ENCODE measurements at regions not wholly inside any gene's neighbourhood (a gene's known extent, or its start where the extent isn't known, plus 50 kb on each side); places are given as distances from the start of the nearest gene placed in this dataset.

DNA sequence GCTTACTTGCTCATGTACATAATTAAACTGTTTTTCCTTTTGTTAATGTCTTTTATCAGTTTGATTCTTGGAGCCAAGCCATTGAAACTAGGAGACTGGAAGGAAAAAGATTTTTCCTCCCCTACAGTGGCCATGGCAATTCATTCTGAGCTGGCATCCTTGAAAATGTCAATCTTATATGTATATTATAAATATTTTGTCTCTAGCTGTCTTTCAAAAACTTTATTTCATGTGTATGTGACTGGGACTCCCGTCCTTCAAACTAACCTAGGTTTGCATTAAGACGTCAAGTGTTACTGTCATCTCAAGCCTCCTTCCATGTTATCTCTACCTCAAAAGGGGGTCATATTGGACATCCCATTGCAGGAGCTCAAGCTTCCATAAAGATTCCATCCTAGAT, 280.4 kb downstream of the HRH4 start (continued):
- TF ChIP-seq ZNF416 (CRISPR knock-in tag; IDR thresholded peaks at IDR 0.05) (no peak), CREB1 (CRISPR knock-in tag; IDR thresholded peaks at IDR 0.05) (no peak), SOX15 (CRISPR knock-in tag; IDR thresholded peaks at IDR 0.05) (no peak)
- TF ChIP-seq, protein P1, sequence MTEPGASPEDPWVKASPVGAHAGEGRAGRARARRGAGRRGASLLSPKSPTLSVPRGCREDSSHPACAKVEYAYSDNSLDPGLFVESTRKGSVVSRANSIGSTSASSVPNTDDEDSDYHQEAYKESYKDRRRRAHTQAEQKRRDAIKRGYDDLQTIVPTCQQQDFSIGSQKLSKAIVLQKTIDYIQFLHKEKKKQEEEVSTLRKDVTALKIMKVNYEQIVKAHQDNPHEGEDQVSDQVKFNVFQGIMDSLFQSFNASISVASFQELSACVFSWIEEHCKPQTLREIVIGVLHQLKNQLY (CRISPR knock-in tag; IDR thresholded peaks at IDR 0.05), result no peak

GRCh38 chr18:24741321-24741720, 280.9 kb downstream of the HRH4 start:
- no peaks in the 10 kb centered on the region for H3K36me3 Mint-ChIP-seq
- ChIA-PET CTCF (interaction anchor here (0.9 kb wide), 1 partner anchor 227 kb away, joined by 3 read pairs; no protein-coding TSS in a partner anchor), POLR2A (interaction anchor here (1.7 kb wide), 1 partner anchor 11 kb away, joined by 3 read pairs; no protein-coding TSS in a partner anchor)
- H3K27me3 Mint-ChIP-seq (ENCODE audit: low read depth), result no peaks in the 10 kb centered on the region; the same call in 1 of the 2 replicates
- ATAC-seq (no peak), DNase-seq (ENCODE audit: low spot score) (no peak)
- no peak overlapping the region for H3K27ac Mint-ChIP-seq
- TF ChIP-seq, protein P2, sequence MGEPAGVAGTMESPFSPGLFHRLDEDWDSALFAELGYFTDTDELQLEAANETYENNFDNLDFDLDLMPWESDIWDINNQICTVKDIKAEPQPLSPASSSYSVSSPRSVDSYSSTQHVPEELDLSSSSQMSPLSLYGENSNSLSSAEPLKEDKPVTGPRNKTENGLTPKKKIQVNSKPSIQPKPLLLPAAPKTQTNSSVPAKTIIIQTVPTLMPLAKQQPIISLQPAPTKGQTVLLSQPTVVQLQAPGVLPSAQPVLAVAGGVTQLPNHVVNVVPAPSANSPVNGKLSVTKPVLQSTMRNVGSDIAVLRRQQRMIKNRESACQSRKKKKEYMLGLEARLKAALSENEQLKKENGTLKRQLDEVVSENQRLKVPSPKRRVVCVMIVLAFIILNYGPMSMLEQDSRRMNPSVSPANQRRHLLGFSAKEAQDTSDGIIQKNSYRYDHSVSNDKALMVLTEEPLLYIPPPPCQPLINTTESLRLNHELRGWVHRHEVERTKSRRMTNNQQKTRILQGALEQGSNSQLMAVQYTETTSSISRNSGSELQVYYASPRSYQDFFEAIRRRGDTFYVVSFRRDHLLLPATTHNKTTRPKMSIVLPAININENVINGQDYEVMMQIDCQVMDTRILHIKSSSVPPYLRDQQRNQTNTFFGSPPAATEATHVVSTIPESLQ (CRISPR knock-in tag; IDR thresholded peaks at IDR 0.05), result no peak
- TF ChIP-seq CREB1 (CRISPR knock-in tag; IDR thresholded peaks at IDR 0.05) (no peak), E2F5 (CRISPR knock-in tag; IDR thresholded peaks at IDR 0.05) (no peak), NR2C2 (CRISPR knock-in tag; IDR thresholded peaks at IDR 0.05) (no peak), SMAD4 (CRISPR knock-in tag; IDR thresholded peaks at IDR 0.05) (no peak), E2F4 (CRISPR knock-in tag; IDR thresholded peaks at IDR 0.05; ENCODE audit: borderline replicate concordance, low read depth) (no peak), NFATC4 (CRISPR knock-in tag; IDR thresholded peaks at IDR 0.05) (no peak), ZNF138 (CRISPR knock-in tag; conservative IDR thresholded peaks at IDR 0.05) (no peak), JAZF1 (CRISPR knock-in tag; IDR thresholded peaks at IDR 0.05) (no peak), GTF2I (CRISPR knock-in tag; conservative IDR thresholded peaks at IDR 0.05) (no peak), NFE2L1 (CRISPR knock-in tag; IDR thresholded peaks at IDR 0.05) (no peak), ZNF532 (CRISPR knock-in tag; IDR thresholded peaks at IDR 0.05; ENCODE audit: borderline replicate concordance) (no peak), FOXP1 (CRISPR knock-in tag; IDR thresholded peaks at IDR 0.05; ENCODE audit: borderline replicate concordance) (no peak), ESRRA (CRISPR knock-in tag; IDR thresholded peaks at IDR 0.05; ENCODE audit: borderline replicate concordance) (no peak), NFYB (CRISPR knock-in tag; conservative IDR thresholded peaks at IDR 0.05; ENCODE audit: low read depth) (no peak), ZNF671 (CRISPR knock-in tag; IDR thresholded peaks at IDR 0.05) (no peak), TEAD1 (CRISPR knock-in tag; IDR thresholded peaks at IDR 0.05) (no peak), RORB (CRISPR knock-in tag; IDR thresholded peaks at IDR 0.05) (no peak)
- TF ChIP-seq, protein P3, sequence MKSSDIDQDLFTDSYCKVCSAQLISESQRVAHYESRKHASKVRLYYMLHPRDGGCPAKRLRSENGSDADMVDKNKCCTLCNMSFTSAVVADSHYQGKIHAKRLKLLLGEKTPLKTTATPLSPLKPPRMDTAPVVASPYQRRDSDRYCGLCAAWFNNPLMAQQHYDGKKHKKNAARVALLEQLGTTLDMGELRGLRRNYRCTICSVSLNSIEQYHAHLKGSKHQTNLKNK (CRISPR knock-in tag; IDR thresholded peaks at IDR 0.05), result no peak
- TF ChIP-seq, protein P4, sequence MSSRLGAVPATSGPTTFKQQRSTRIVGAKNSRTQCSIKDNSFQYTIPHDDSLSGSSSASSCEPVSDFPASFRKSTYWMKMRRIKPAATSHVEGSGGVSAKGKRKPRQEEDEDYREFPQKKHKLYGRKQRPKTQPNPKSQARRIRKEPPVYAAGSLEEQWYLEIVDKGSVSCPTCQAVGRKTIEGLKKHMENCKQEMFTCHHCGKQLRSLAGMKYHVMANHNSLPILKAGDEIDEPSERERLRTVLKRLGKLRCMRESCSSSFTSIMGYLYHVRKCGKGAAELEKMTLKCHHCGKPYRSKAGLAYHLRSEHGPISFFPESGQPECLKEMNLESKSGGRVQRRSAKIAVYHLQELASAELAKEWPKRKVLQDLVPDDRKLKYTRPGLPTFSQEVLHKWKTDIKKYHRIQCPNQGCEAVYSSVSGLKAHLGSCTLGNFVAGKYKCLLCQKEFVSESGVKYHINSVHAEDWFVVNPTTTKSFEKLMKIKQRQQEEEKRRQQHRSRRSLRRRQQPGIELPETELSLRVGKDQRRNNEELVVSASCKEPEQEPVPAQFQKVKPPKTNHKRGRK (CRISPR knock-in tag; IDR thresholded peaks at IDR 0.05; ENCODE audit: borderline replicate concordance), result no peak
- H3K4me3 Mint-ChIP-seq, result no peak overlapping the region
- peaks cover 4% of the 10 kb centered on the region for H3K9me3 Mint-ChIP-seq
- H3K4me1 Mint-ChIP-seq, result peaks cover 13% of the 10 kb centered on the region

All from WTC11 (cell line).